Tongue (tissue), 1 donor: ENCODE measurements at regions not wholly inside any gene's neighbourhood (a gene's known extent, or its start where the extent isn't known, plus 50 kb on each side); places are given as distances from the start of the nearest gene placed in this dataset.
"Not testable (repeated sequence)": the region's sequence is repeated elsewhere in the genome, so short reads cannot be mapped to it uniquely, and the experiment has no call there.

Source experiments
- DNase-seq: peaks from one replicate; pipeline ENCODE4 v3.0.0-alpha.2; 2015

DNA sequence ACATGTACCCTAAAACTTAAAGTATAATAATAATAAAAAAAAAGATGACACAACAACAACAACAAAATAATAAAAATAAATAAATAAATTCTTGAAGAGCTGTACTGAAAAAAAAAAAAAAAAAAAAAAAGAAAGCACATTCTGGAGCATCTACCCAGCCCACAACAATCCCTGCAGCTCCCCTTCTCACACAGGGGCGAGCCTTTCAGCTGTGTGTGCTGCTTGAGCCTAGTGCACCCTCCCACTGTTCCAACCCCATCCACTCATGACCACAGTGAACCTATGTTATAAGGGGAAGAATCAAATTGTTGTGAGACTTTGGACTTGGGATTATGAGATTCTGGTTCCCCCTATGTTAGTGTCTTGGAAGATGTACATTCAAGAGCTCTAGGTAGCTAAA is 161.5 kb upstream of the JADE1 start:
- no peak for DNase-seq

DNA sequence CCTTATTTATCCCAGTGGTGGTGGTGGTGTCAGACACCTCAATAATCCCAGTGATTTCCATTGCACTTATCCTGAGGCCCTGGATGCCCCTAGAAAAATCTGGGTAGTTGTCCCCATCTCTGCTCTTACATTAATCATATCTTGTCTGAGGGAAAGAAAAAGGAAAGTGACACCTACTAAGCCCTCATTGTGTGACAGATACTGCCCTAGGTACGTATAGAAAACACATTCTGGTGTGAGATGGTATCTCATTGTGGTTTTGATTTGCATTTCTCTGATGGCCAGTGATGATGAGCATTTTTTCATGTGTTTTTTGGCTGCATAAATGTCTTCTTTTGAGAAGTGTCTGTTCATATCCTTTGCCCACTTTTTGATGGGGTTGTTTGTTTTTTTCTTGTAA is 162.6 kb upstream of the JADE1 start:
- DNase-seq, result not testable (repeated sequence)

DNA sequence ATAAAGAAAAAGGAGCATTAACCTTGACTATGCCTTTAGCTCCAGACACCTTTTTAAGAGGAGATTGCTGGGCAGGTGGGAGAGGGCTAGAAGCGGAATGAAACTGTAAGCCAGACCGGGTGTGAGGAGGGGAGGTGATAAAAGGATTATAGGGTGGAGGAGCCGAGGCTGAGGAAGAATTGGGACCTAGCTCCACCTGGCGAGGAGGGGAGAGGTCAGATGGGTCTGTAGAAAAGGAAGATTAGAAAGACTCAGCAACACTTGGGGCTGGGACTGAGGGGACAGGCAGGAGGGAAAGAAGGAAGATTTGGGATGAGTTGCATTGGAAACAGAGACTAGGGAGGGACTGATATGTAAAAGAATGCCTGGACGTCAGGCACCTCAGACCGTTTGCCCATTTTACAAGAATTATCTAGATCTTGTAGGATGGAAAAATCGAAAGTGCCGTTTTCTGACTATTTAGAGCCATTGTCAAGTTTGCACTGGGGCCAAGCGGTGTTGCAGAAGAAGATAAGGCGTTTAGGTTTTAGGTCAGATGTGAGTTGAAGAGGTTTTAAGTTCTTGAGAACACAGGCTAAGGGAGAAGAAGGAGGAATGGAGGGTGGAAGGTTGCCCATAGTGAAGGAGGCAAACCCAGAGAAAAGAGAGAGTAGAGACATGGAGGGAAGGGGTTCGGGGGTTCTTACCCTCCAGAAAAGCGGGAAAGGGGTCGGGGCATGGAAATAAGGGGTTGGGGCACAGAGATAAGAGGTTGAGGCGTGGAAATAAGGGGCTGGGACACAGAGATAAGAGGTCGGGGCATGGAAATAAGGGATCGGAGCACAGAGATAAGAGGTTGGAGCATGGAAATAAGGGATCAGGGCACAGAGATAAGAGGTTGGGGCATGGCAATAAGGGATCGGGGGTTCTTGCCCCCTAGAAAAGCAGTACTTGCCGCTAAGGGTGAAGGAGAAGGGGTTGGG is 164.5 kb upstream of the JADE1 start:
- DNase-seq, result not testable (repeated sequence)

GRCh38 chr4:128644107-128644506 is 165.4 kb upstream of the JADE1 start:
- DNase-seq, result not testable (repeated sequence)

DNA sequence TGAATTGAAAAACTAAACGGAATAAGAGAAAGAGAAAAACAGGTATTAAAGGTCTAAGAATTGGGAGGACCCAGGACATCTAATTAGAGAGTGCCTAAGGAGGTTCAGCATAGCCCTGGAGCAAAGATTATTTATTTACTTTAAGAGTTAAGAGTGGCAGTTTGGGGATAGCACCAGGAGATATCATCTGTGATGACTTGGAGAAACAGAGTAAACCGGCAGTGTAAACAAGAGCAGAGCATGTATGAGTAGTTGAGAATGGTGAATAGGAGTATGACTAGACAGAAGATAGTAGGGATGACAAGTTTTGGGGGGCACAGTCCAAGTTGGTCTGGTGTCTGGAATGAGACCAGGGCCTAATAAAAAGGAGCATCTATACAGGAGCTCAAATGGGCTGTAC is 167.9 kb upstream of the JADE1 start:
- not testable (repeated sequence) for DNase-seq

DNA sequence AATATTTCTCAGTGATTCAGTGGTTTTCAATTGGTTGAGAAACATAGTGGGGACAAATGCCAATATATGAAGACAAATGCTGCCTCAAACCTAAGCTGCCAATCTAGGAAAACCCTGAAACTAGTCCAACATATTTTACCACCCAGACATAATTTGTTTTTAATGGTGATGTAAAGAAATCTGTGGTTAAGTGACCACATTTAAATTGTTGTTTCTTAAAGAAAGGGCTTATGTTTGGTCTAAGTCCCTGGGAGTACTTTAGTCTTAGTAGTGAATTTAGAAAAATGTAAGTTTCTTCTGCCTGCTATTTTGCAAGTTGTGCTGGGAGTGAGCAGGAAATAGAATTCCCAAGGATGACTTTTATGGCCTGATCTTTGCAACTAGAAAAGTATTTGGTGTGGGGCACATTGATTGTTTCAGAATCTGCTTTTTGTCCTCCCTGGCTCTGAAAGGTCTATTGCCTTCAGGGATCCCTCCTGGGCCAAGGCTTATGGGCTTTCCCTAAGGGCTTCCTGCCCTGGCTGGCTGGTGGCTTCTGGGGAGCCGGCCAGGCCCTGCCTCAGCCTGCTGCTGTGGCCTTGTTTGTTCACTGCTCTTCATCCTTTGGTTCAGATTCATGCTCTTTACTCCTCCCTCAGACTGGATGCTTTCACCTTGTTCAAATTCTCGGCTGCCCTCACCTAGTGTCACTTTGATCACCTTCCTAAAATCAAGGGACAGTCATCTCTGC is 169.8 kb upstream of the JADE1 start:
- no peak for DNase-seq

DNA sequence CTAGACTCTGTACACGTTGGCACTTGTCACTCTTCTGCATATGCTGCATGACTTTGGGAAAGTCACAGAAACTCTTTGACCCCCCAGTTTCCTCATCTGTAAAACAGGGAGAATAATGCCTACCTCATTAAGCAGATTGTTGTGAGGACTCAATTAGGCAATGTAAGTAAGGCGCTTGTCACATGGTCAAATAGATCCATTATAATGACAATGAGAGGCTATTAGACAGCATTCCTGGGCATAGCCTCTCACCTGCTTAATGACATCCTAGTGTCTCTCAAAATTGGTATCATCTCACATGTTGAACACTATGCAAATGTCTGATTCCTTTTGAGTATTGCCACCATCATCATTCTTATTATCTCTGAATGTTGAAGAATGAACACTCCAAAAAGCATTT is 172.6 kb upstream of the JADE1 start:
- no peak for DNase-seq

DNA sequence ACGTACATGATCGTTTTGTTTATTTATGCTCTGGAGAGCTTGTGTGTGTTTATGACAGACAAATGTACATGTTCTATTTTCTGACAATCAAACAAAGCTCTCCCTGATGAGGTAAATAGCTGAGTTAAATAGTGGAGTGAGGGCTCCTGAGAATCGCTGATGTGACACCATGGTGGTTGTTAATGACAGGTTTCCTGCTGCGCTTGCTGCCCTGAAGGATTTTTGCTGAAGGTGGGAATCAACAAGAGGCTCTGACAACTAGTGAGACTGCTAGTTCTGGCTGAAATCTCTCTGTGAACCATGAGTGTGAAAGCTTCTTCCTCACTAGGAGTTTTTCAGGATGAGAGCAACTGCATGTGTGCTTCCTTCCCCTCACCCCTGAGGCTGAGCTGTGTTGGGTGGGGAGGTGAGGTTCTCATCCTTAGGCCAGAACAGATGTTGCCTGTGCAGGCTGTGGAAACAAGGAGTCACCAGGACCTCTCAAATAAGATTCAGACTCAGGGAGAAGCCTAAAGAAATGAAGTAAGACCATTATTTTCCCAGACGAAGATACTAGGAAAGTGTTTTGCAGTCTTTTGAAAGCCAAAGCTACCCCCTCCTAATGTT is 173.4 kb upstream of the JADE1 start:
- peak; percentile 64 for DNase-seq

DNA sequence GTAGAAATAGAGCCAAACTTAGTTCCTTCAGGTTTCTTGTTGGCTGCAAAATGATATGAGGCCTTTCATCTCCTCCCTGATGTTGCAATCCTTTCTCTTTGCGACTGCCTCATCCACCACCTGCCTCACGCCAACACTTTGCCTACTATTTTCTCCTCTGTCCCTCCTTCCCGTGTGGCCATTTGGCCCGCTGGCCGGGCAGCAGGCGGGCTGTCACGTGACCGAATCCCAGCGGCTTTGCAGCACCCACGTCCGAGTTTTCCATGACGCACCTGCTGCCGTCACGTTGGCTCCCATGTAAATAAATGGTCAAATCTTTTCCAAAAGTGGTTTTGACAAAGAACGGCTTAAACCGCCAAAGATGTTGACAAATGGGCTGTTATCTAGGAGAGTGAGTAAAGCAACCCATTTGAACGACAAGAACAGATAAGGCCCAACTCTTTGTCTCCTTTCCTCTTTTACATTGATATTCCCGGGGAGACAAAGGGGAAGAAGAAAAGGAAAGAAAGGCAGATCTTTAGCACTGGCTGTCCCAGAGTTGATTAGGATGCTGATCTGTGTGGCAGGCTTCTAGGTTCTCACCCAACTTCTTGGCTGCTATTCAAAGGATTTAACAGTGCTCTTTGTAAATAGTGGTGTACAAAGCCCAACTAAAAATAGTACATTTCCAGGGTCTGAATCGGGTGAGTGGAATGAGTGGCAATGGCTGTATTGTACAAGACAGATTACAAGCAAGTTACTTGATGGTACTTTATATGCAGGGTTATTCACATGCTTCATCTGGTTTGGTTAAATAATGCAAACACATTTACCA is 174.2 kb upstream of the JADE1 start:
- DNase-seq, result peak; percentile 65

DNA sequence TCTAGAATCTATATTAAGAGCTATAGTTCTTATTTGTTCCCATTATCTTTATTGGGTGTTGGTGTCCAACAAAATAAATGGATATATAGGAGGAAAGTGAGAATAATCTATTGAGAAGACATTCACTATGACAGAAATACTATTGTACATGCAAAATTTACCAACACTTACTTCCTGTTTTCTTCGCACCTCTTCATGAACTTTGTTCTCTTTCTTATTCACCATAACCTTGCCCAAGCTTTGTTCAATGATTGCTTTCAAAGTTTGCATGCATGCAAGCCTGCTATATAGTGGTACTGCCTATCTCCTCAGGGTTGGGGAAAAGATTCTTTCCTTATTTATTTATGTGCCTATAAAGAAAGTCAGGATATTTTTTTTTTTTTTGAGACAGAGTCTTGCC is 176.4 kb upstream of the JADE1 start:
- DNase-seq, result no peak

DNA sequence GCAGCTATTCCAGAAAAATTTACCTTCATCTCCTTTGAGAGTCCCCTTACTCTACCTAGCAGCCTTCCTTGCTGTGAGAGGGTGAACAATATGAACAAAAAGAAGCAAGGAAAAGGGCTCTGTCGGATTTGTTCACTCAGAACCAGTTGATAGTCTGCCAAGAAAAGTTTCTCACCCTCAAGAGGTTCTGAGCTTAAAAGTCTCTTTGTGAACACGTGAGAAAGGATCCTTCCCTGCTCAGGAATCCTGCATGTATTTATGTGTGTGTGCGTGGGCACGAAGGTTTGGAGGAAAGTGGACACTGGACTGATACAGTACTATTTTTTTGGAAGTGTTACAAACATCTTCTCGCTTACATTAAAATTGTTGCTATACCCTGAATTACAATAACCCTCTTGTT is 178.6 kb upstream of the JADE1 start:
- peak; percentile 45 for DNase-seq

DNA sequence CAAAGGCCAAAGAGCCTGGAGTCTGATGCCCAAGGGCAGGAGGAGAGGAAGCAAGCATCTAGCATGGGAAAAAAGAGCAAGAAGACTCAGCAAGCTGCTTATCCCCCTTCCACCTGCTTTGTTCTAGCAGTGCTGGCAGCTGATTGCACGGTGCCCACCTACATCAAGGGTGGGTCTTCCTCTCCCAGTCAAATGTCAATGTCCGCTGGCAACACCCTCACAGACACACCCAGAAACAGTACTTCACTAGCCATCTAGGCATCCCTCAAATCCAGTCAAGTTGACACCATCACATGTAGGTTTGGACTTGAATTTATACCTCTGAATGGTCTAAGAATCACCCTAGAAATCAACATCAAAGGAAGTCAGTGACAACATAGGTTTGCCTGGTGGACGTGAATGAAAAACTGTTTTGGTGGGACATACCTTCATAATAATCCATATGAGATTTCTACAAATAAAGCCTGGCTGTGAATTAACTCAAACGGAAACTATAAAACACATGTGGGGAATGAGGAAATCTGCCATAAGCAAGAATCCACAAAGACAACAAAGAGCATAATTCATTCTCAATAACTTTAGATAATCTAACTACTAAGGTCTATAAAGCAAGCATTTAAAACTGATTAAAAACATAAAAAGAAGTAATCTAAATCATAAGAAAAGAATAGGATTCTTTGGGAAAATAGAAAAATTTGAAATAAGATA is 185.8 kb upstream of the JADE1 start:
- no peak for DNase-seq

DNA sequence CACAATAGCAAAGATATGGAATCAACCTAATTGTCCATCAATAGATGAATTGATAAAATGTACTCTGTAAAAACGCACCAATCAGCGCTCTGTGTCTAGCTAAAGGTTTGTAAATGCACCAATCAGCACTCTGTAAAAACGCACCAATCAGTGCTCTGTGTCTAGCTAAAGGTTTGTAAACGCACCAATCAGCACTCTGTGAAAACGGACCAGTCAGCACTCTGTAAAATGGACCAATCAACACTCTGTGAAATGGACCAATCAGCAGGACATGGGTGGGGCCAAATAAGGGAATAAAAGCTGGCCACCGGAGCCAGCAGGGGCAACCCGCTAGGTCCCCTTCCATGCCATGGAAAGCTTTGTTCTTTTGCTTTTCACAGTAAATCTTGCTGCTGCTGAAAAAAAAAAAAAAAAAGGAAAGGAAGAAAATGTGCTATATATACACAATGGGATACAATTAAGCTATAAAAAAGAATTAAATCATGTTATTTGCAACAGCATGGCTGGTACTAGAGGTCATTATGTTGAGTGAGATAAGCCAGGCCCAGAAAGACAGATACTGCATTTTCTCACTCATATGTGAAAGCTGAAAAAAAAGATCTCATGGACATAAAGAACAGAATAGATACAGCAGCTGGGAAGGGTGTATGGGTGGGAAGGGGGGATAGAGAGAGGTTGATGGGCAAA is 189.1 kb upstream of the JADE1 start:
- not testable (repeated sequence) for DNase-seq

- no peak for DNase-seq
Observed at GRCh38 chr4:128615197-128615596, 194.3 kb upstream of the JADE1 start.

GRCh38 chr4:128608006-128608405 is 201.5 kb upstream of the JADE1 start:
- no peak for DNase-seq

DNA sequence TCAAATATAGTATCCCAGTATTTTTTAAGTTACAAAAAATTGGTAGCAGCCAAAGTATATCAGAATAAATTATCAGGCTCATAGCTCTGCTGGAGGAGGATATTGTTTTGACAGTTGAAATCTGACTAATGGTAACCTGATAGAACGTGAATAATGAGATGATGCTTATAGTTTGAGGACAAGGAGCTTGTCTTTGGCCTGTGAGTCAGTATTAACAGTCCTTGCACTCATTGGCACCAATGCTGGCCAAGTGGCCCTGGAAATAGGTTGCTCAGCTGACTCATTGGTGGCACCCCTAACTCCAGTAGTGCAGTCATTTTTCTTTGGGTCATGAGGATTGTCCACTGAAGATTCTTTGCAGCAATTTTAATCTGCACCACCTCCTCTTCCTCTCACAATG is 203.3 kb upstream of the JADE1 start:
- DNase-seq, result no peak

GRCh38 chr4:128604840-128605239 is 204.7 kb upstream of the JADE1 start:
- no peak for DNase-seq

DNA sequence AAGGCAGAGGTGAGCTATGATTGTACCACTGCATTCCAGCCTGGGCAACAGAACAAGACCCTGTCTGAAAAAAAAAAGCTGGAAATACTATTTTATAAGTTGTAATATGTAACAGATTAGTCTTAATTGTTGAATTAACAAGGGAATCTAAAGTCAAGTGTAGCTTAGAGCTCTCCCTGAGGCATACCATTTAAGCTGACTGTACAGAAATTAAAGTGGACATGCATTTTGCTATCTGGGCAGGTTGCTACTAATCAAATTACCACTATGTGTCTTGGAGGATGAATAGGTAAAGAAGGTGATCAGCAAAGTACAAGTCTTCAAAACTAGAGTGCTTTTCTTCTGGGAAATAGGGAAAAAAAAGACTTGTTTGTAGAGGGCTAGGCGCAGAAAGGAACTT is 205.3 kb upstream of the JADE1 start:
- DNase-seq, result no peak

GRCh38 chr4:128603081-128603480 is 206.4 kb upstream of the JADE1 start:
- DNase-seq, result no peak

DNA sequence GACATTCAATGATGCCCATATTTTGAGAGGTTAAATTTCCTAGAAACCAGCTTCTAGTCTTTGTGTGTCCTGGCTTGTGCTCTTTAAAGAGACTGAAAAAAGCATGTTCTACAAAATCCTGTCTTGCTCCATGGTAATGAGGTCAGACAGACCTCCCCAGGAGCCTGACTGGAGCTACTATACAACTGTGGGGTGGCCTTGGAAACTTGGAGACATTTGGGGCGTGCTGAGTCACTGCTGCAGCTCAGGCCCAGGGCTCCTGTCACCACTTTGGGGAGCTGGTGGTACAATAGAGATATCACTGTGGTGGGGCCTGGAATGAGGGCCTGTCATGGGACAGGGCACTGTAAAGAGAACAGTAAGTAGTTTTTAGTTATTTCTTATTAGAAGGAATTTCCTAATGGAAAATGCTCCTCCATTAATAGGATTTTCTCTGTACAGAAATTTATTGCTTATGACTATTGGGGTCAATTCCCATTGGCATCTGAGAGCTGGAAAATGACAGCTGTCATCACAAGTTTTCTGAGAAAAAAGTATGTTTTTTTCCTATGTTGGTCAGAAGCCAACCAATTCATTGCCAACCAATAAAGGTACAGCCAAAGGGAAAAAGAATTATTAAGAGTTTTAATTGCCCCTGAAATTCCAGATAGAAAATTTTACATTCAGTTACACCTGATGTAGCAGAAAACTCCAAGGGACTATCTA is 207.4 kb upstream of the JADE1 start:
- DNase-seq, result no peak
